Prostate gland (tissue), 2 donors: ENCODE measurements at regions not wholly inside any gene's neighbourhood (a gene's known extent, or its start where the extent isn't known, plus 50 kb on each side); places are given as distances from the start of the nearest gene placed in this dataset.

Experiments
- POLR2A ChIP-seq: fragments of 450-650 bp; IDR thresholded peaks from one replicate; pipeline ENCODE4 v1.6.1; 2016; ENCODE audit warnings: antibody characterized with exemption, mild to moderate bottlenecking
- POLR2AphosphoS5 ChIP-seq: sonication (generic); formaldehyde crosslinking; IDR thresholded peaks from one replicate; pipeline ENCODE4 v1.6.1; 2017; ENCODE audit warnings: antibody characterized with exemption
- TF ChIP-seq, protein P1 (sequence below), 4 experiments: fragments of 200-600 bp in 2 of 4; fragments of 450-650 bp in 2 of 4; sonication (generic) in 2 of 4; IDR thresholded peaks; 1 replicate in 3 of 4; 2 replicates in 1 of 4; pipeline ENCODE4 v1.5.1; 2016 to 2019; ENCODE audit warnings: antibody characterized with exemption in 4 of 4, mild to moderate bottlenecking in 2 of 4, moderate library complexity in 2 of 4

GRCh38 chr11:82225502-82225901, 508.2 kb downstream of the FAM181B start:
- TF ChIP-seq, protein P1, sequence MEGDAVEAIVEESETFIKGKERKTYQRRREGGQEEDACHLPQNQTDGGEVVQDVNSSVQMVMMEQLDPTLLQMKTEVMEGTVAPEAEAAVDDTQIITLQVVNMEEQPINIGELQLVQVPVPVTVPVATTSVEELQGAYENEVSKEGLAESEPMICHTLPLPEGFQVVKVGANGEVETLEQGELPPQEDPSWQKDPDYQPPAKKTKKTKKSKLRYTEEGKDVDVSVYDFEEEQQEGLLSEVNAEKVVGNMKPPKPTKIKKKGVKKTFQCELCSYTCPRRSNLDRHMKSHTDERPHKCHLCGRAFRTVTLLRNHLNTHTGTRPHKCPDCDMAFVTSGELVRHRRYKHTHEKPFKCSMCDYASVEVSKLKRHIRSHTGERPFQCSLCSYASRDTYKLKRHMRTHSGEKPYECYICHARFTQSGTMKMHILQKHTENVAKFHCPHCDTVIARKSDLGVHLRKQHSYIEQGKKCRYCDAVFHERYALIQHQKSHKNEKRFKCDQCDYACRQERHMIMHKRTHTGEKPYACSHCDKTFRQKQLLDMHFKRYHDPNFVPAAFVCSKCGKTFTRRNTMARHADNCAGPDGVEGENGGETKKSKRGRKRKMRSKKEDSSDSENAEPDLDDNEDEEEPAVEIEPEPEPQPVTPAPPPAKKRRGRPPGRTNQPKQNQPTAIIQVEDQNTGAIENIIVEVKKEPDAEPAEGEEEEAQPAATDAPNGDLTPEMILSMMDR (IDR thresholded peaks at IDR 0.05): no peak
- TF ChIP-seq POLR2A: no peak
- TF ChIP-seq POLR2AphosphoS5: no peak
